Left lung (tissue), 4 donors: ENCODE measurements at regions not wholly inside any gene's neighbourhood (a gene's known extent, or its start where the extent isn't known, plus 50 kb on each side); places are given as distances from the start of the nearest gene placed in this dataset.

Source experiments
- ATAC-seq: fragments of 200-7000 bp; cut with Tn5 transposase; one replicate; pipeline ENCODE4 v1.9.1; 2020; ENCODE audit warnings: moderate library complexity
- DNase-seq, 4 donors: peaks; one replicate each; pipeline ENCODE4 v3.0.0-alpha.2; 2013 to 2020
- H3K27ac ChIP-seq, 2 donors: fragments of 200-600 bp; sonication (generic) in 1 of 2; one replicate each; pipeline versions ENCODE4 v1.5.0 to v1.8.0; 2020 to 2021
- H3K27me3 ChIP-seq, 2 donors: fragments of 200-600 bp; sonication (generic) in 1 of 2; one replicate each; pipeline versions ENCODE4 v1.5.0 to v1.8.0; 2020 to 2021
- H3K36me3 ChIP-seq, 2 donors: fragments of 200-600 bp; sonication (generic) in 1 of 2; one replicate each; pipeline versions ENCODE4 v1.5.0 to v1.8.0; 2020 to 2021
- H3K4me1 ChIP-seq, 2 donors: fragments of 200-600 bp; one replicate each; pipeline ENCODE4 v1.8.0; 2021
- H3K4me3 ChIP-seq, 2 donors: fragments of 200-600 bp; sonication (generic) in 1 of 2; one replicate each; pipeline versions ENCODE4 v1.5.0 to v1.8.0; 2020 to 2021; ENCODE audit warnings: mild to moderate bottlenecking in 1 of 2
- H3K9me3 ChIP-seq, 2 donors: fragments of 200-600 bp; sonication (generic) in 1 of 2; one replicate each; pipeline versions ENCODE4 v1.5.0 to v1.8.0; 2020 to 2021
- CTCF ChIP-seq, 2 donors: fragments of 200-600 bp; sonication (generic) in 1 of 2; IDR thresholded peaks; one replicate each; pipeline versions ENCODE4 v1.5.0 to v1.8.0; 2021; ENCODE audit warnings: antibody characterized with exemption in 2 of 2
- intact Hi-C, 2 donors: fragments of 100-400 bp; cut with DNase I; formaldehyde crosslinking; loops; one replicate each; pipeline versions ENCODE4 v1.11.2 to v1.14.2; 2022
- donor health status: DM: no; HTN: yes; CAD: no.
- donor health status: DM: no; HTN: no; CAD: no.

GRCh38 chr3:25894101-25894500, 104.2 kb downstream of the OXSM start:
- no peak for TF ChIP-seq CTCF (IDR thresholded peaks at IDR 0.05)
- DNase-seq (no peak), ATAC-seq (no peak)
- H3K27me3 ChIP-seq, result no peaks in the 10 kb centered on the region
- H3K4me3 ChIP-seq, result no peak overlapping the region
- no peaks in the 10 kb centered on the region for H3K9me3 ChIP-seq
- intact Hi-C loops, result no loop called here
- no peak overlapping the region for H3K27ac ChIP-seq
- H3K4me1 ChIP-seq, result no peaks in the 10 kb centered on the region
- no peaks in the 10 kb centered on the region for H3K36me3 ChIP-seq

DNA sequence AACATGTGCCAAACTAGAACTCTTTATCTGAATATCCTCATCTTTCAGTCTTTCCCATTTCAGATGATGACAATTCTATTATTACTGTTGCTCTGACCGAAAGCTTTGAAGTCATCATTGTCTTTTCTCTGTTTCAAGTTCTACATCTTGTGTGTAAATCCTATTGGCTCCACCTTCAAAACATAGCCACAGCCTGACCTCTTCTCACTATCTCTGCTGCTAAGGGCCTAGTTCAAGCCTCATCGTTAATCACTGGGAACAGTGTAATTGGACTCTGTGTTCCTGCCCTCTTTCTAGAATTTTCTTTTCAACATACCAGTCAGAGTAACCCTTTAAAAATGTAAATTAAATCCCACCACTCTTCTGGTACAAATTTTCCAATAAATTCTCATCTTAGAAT, 105.1 kb downstream of the OXSM start:
- Histone ChIP-seq H3K27ac (no peak overlapping the region), H3K27me3 (no peaks in the 10 kb centered on the region), H3K36me3 (no peaks in the 10 kb centered on the region), H3K4me3 (no peak overlapping the region), H3K9me3 (no peaks in the 10 kb centered on the region), H3K4me1 (no peaks in the 10 kb centered on the region)
- no peak for ATAC-seq
- intact Hi-C loops, result no loop called here
- DNase-seq, result no peak
- TF ChIP-seq CTCF (IDR thresholded peaks at IDR 0.05), result no peak

DNA sequence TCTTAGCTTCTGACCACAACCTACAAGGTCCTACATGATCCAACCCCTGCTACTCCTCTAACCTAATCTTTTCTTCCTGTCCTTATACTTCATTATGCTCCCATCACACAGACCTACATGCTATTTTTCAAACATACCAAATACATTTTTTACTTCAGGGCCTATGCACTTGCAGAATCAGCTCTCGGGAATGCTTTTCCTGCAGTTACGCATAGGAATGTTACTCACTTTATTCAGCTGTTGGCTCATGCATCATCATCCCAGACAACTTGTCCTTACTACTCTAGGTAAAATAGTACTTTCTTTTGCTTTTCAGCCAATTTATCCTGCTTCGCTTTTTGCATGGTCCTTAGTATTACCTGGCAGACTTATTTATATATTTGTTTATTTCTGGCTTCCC, 105.6 kb downstream of the OXSM start:
- Histone ChIP-seq H3K4me3 (no peak overlapping the region), H3K4me1 (no peaks in the 10 kb centered on the region), H3K27ac (no peak overlapping the region), H3K36me3 (no peaks in the 10 kb centered on the region), H3K9me3 (no peaks in the 10 kb centered on the region), H3K27me3 (no peaks in the 10 kb centered on the region)
- ATAC-seq (no peak), DNase-seq (no peak)
- no peak for TF ChIP-seq CTCF (IDR thresholded peaks at IDR 0.05)
- intact Hi-C loops, result no loop called here

DNA sequence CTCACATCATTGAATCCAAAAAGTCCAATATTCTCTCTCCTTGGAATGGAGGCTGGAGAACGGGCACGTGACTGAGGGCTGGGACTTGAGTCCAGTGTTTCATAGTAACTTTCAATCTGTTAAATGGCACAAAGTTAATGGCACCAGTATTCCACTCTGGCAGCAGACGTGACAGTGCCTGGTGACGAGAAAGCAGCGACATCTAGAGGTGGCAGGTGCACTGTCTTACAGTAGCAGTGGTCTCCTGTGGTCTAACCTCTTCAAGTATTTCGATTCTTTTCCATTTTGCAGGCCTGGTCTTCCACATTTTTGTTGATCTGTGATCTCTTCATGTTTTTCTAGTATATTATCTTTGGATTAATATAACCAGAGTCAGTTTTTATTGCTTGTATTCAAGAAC, 107.1 kb downstream of the OXSM start:
- ATAC-seq, result no peak
- Histone ChIP-seq H3K9me3 (no peaks in the 10 kb centered on the region), H3K27ac (no peak overlapping the region), H3K4me1 (no peaks in the 10 kb centered on the region), H3K27me3 (no peaks in the 10 kb centered on the region), H3K36me3 (no peaks in the 10 kb centered on the region), H3K4me3 (no peak overlapping the region)
- no peak for DNase-seq
- no peak for TF ChIP-seq CTCF (IDR thresholded peaks at IDR 0.05)
- intact Hi-C loops, result no loop called here

DNA sequence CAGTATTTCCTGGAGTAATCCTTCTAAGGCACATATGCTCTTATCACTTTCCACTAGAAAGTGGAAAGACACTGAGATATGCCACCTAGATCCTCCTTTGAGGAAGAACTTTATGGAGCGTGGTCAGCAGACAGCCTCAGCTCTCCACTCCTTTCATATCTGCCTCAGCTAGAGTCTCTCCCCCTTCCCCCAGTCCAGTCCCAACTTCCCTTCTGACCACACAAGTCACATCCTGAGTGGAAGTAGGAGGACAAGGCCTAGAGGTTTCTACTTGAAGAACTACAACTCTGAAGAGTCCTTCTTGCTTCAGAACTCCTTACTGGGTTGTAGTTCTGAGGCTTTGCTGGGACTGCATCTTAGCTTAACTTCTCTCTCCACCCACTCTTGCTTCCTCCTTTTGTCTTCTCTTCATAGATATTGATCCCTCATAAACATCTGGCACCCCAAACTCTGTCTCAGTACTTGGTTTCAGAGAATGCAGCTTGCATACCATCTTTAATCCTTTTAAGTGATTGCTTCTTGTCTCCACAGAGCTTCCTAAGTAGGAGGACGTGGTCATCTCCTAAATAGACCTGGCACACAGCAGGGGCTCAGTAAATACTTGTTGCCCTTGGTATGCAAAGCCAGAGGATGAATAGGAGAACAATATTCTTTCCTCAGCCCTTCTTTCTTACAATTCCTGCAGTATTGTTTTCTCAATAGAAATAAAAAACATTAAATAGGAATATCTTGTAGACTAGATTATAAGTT, 109.6 kb downstream of the OXSM start:
- ATAC-seq (no peak), DNase-seq (no peak)
- Histone ChIP-seq H3K36me3 (no peaks in the 10 kb centered on the region), H3K27ac (no peak overlapping the region), H3K4me3 (no peak overlapping the region), H3K4me1 (no peaks in the 10 kb centered on the region), H3K27me3 (no peaks in the 10 kb centered on the region), H3K9me3 (no peaks in the 10 kb centered on the region)
- intact Hi-C loops, result no loop called here
- TF ChIP-seq CTCF (IDR thresholded peaks at IDR 0.05), result no peak
